DOHH2 (cell line): ENCODE measurements at regions not wholly inside any gene's neighbourhood (a gene's known extent, or its start where the extent isn't known, plus 50 kb on each side); places are given as distances from the start of the nearest gene placed in this dataset.

Experiments
- CTCF ChIP-seq: fragments of 200-600 bp; sonication (generic); IDR thresholded peaks from one replicate; pipeline ENCODE4 v1.5.1; 2014; ENCODE audit warnings: antibody characterized with exemption, mild to moderate bottlenecking, low read depth, low read length; ENCODE audit not compliant: poor library complexity, severe bottlenecking
- EZH2phosphoT487 ChIP-seq: fragments of 200-600 bp; sonication (generic); IDR thresholded peaks from 2 replicates; pipeline ENCODE4 v1.6.1; 2017; ENCODE audit warnings: borderline replicate concordance, mild to moderate bottlenecking, antibody characterized with exemption, low read length, moderate library complexity, mixed read lengths

- no peak for TF ChIP-seq CTCF
- no peak for TF ChIP-seq EZH2phosphoT487
Observed at GRCh38 chr5:34553581-34553980, 102.5 kb upstream of the RAI14 start.
